H9 (cell line): ENCODE measurements at regions not wholly inside any gene's neighbourhood (a gene's known extent, or its start where the extent isn't known, plus 50 kb on each side); places are given as distances from the start of the nearest gene placed in this dataset.

Experiments used
- DNase-seq: peaks from one replicate; pipeline ENCODE4 v3.0.0-alpha.2; 2017
- H2AFZ ChIP-seq: one replicate; pipeline ENCODE4 v1.6.1; 2013; ENCODE audit warnings: mild to moderate bottlenecking, low read length, control low read depth, moderate library complexity
- H2AK5ac ChIP-seq: 2 replicates; pipeline ENCODE4 v1.6.1; 2013; ENCODE audit warnings: low read length, control low read depth, mixed read lengths; ENCODE audit not compliant: insufficient read length
- H2BK120ac ChIP-seq: one replicate; pipeline ENCODE4 v1.6.1; 2013; ENCODE audit warnings: low read depth, mild to moderate bottlenecking, low read length, control low read depth, inconsistent platforms; ENCODE audit not compliant: poor library complexity, severe bottlenecking
- H2BK12ac ChIP-seq: 2 replicates; pipeline ENCODE4 v1.6.1; 2013; ENCODE audit warnings: low read length, control low read depth, mixed read lengths, low read depth; ENCODE audit not compliant: insufficient read length
- H2BK15ac ChIP-seq: 2 replicates; pipeline ENCODE4 v1.6.1; 2013; ENCODE audit warnings: low read depth, low read length, control low read depth
- H2BK20ac ChIP-seq: one replicate; pipeline ENCODE4 v1.6.1; 2013; ENCODE audit warnings: low read depth, mild to moderate bottlenecking, low read length, control low read depth, inconsistent platforms; ENCODE audit not compliant: poor library complexity, severe bottlenecking
- H2BK5ac ChIP-seq: 2 replicates; pipeline ENCODE4 v1.6.1; 2013; ENCODE audit warnings: low read length, control low read depth, mixed read lengths; ENCODE audit not compliant: insufficient read length
- H3K14ac ChIP-seq: 2 replicates; pipeline ENCODE4 v1.6.1; 2013; ENCODE audit warnings: low read length, control low read depth; ENCODE audit not compliant: insufficient read depth
- H3K18ac ChIP-seq: 2 replicates; pipeline ENCODE4 v1.6.1; 2013; ENCODE audit warnings: low read depth, mild to moderate bottlenecking, mixed read lengths, low read length, control low read depth; ENCODE audit not compliant: insufficient read length
- H3K23ac ChIP-seq: 2 replicates; pipeline ENCODE4 v1.6.1; 2013; ENCODE audit warnings: low read length, control low read depth, mixed read lengths, low read depth; ENCODE audit not compliant: insufficient read length
- H3K23me2 ChIP-seq: 2 replicates; pipeline ENCODE4 v1.6.1; 2013; ENCODE audit warnings: low read depth, mild to moderate bottlenecking, mixed read lengths, low read length, control low read depth; ENCODE audit not compliant: insufficient read length, poor library complexity, severe bottlenecking
- H3K27ac ChIP-seq: 2 replicates; pipeline ENCODE4 v1.5.1; 2013; ENCODE audit warnings: low read length, control low read depth, mixed read lengths, low read depth; ENCODE audit not compliant: insufficient read length
- H3K27me3 ChIP-seq: 2 replicates; pipeline ENCODE4 v1.6.1; 2013; ENCODE audit warnings: low read length, control low read depth, inconsistent platforms; ENCODE audit not compliant: insufficient read depth
- H3K4ac ChIP-seq: 2 replicates; pipeline ENCODE4 v1.6.1; 2013; ENCODE audit warnings: low read depth, mild to moderate bottlenecking, control low read depth, inconsistent platforms, low read length, moderate library complexity
- H3K4me1 ChIP-seq: 2 replicates; pipeline ENCODE4 v1.6.1; 2013; ENCODE audit warnings: low read length, control low read depth, inconsistent platforms; ENCODE audit not compliant: insufficient read depth
- H3K4me2 ChIP-seq: 2 replicates; pipeline ENCODE4 v1.6.1; 2013; ENCODE audit warnings: low read length, control low read depth, mixed read lengths; ENCODE audit not compliant: insufficient read length, insufficient read depth
- H3K56ac ChIP-seq: 2 replicates; pipeline ENCODE4 v1.6.1; 2013; ENCODE audit warnings: low read depth, mild to moderate bottlenecking, mixed read lengths, low read length, control low read depth; ENCODE audit not compliant: insufficient read length
- H3K79me1 ChIP-seq: 2 replicates; pipeline ENCODE4 v1.6.1; 2013; ENCODE audit warnings: low read depth, mild to moderate bottlenecking, moderate library complexity, low read length, control low read depth, inconsistent platforms; ENCODE audit not compliant: insufficient read depth, poor library complexity, severe bottlenecking
- H3K79me2 ChIP-seq: 2 replicates; pipeline ENCODE4 v1.6.1; 2013; ENCODE audit warnings: low read length, control low read depth, inconsistent platforms; ENCODE audit not compliant: insufficient read depth
- H3K9ac ChIP-seq: 2 replicates; pipeline ENCODE4 v1.6.1; 2013; ENCODE audit warnings: low read length, control low read depth, mixed read lengths; ENCODE audit not compliant: insufficient read length; ENCODE audit errors: extremely low read depth
- H3K9me3 ChIP-seq: one replicate; pipeline ENCODE4 v1.6.1; 2013; ENCODE audit warnings: low read depth, low read length, inconsistent platforms; ENCODE audit not compliant: control insufficient read depth
- H3T11ph ChIP-seq: one replicate; pipeline ENCODE4 v1.6.1; 2013; ENCODE audit warnings: mild to moderate bottlenecking, low read length, control low read depth, inconsistent platforms
- H4K20me1 ChIP-seq: one replicate; pipeline ENCODE4 v1.6.1; 2013; ENCODE audit not compliant: control insufficient read depth, insufficient read length, insufficient read depth
- H4K5ac ChIP-seq: 2 replicates; pipeline ENCODE4 v1.6.1; 2013; ENCODE audit warnings: low read depth, mild to moderate bottlenecking, mixed read lengths, low read length, control low read depth; ENCODE audit not compliant: insufficient read length
- H4K8ac ChIP-seq: replicated peaks from 2 replicates; pipeline ENCODE4 v1.6.1; 2013; ENCODE audit warnings: low read length, control low read depth, mixed read lengths, low read depth; ENCODE audit not compliant: insufficient read length
- H4K91ac ChIP-seq: 2 replicates; pipeline ENCODE4 v1.6.1; 2013; ENCODE audit warnings: low read depth, mild to moderate bottlenecking, moderate library complexity, mixed read lengths, low read length, control low read depth; ENCODE audit not compliant: insufficient read length
- H3K27ac Mint-ChIP-seq, 3 experiments: 2 replicates in 2 of 3; 3 replicates in 1 of 3; pipeline ENCODE4 v1.8.0; 2020 to 2021; ENCODE audit warnings: mixed read lengths in 3 of 3, mild to moderate bottlenecking in 1 of 3, moderate library complexity in 1 of 3
- H3K27me3 Mint-ChIP-seq: 2 replicates; pipeline ENCODE4 v1.8.0; 2021; ENCODE audit warnings: low read depth, mild to moderate bottlenecking, moderate library complexity, mixed read lengths
- H3K36me3 Mint-ChIP-seq, 3 experiments: 2 replicates in 2 of 3; 3 replicates in 1 of 3; pipeline ENCODE4 v1.8.0; 2020 to 2021; ENCODE audit warnings: low read depth in 3 of 3, mixed read lengths in 3 of 3; ENCODE audit not compliant: insufficient read depth in 1 of 3
- H3K4me1 Mint-ChIP-seq, 2 experiments: 2 replicates each; pipeline ENCODE4 v1.8.0; 2020; ENCODE audit warnings: mixed read lengths in 2 of 2
- H3K4me3 Mint-ChIP-seq, 2 experiments: 2 replicates in 1 of 2; 3 replicates in 1 of 2; pipeline ENCODE4 v1.8.0; 2020 to 2021; ENCODE audit warnings: mild to moderate bottlenecking in 2 of 2, mixed read lengths in 2 of 2, moderate library complexity in 1 of 2
- H3K9me3 Mint-ChIP-seq, 2 experiments: 2 replicates in 1 of 2; 3 replicates in 1 of 2; pipeline ENCODE4 v1.8.0; 2020; ENCODE audit warnings: mild to moderate bottlenecking in 2 of 2, mixed read lengths in 2 of 2, moderate library complexity in 1 of 2
- CTCF ChIP-seq: fragments of 200-600 bp; sonication (generic); conservative IDR thresholded peaks from 3 replicates; pipeline ENCODE4 v1.8.0; 2021; ENCODE audit warnings: antibody characterized with exemption, mild to moderate bottlenecking
- WGBS: extraction: QIAGEN DNeasy Blood & Tissue Kit; methylation state at CpG from one replicate; pipeline ENCODE4 v1.1.7; 2013; ENCODE audit warnings: missing lambda C conversion rate, low lambda C conversion rate, mixed read lengths; ENCODE audit not compliant: insufficient read length; ENCODE audit errors: extremely low coverage; 5-methylcytosine and 5-hydroxymethylcytosine counted together

GRCh38 chr10:24007359-24007758 is 201.6 kb upstream of the KIAA1217 start:
- H3K4me1 ChIP-seq = peaks cover 5% of the 10 kb centered on the region; the same call in 1 of the 2 replicates
- no peak overlapping the region for H2AFZ ChIP-seq
- H3K56ac ChIP-seq = no peak overlapping the region
- H3K23ac ChIP-seq = no peak overlapping the region
- no peak for DNase-seq
- Mint-ChIP-seq H3K27ac (no peak overlapping the region), H3K9me3 (no peaks in the 10 kb centered on the region), H3K4me1 (peaks cover 18% of the 10 kb centered on the region in 2 experiments), H3K4me3 (no peak overlapping the region), H3K36me3 (no peaks in the 10 kb centered on the region), H3K27me3 (no peaks in the 10 kb centered on the region)
- no peak overlapping the region for H4K91ac ChIP-seq
- no peak overlapping the region for H3K27ac ChIP-seq
- no peak overlapping the region for H3K4me2 ChIP-seq
- H3K18ac ChIP-seq = no peak overlapping the region
- H3K79me1 ChIP-seq = no peaks in the 10 kb centered on the region
- H3K9me3 ChIP-seq = no peaks in the 10 kb centered on the region
- H2BK5ac ChIP-seq = no peak overlapping the region
- no peak overlapping the region for H2BK12ac ChIP-seq
- no peak overlapping the region for H2BK20ac ChIP-seq
- no peaks in the 10 kb centered on the region for H3K27me3 ChIP-seq
- H3K14ac ChIP-seq = no peak overlapping the region
- no peaks in the 10 kb centered on the region for H3K79me2 ChIP-seq
- no peak overlapping the region for H4K8ac ChIP-seq
- H2BK15ac ChIP-seq = no peak overlapping the region
- no peak for TF ChIP-seq CTCF
- H3K9ac ChIP-seq = no peak overlapping the region
- no peak overlapping the region for H4K5ac ChIP-seq
- H4K20me1 ChIP-seq = no peaks in the 10 kb centered on the region
- no peak overlapping the region for H3K4ac ChIP-seq
- H3K23me2 ChIP-seq = no peaks in the 10 kb centered on the region
- H2BK120ac ChIP-seq = no peak overlapping the region
- no peak overlapping the region for H2AK5ac ChIP-seq
- no CpG with 5 or more reads among the region's 3 CpGs for WGBS
- no peak overlapping the region for H3T11ph ChIP-seq
